Stimulated activated CD8-positive, alpha-beta memory T cell treated with anti-CD3 and anti-CD28 coated beads, Interleukin-4, amount 100 ng/mL, for 1 hour (primary cell): ENCODE measurements at regions not wholly inside any gene's neighbourhood (a gene's known extent, or its start where the extent isn't known, plus 50 kb on each side); places are given as distances from the start of the nearest gene placed in this dataset.

Experiments
- DNase-seq, 2 donors: peaks; one replicate each; pipeline ENCODE4 v3.0.0-alpha.2; 2020; ENCODE audit warnings: low read depth in 2 of 2, low spot score in 1 of 2

DNA sequence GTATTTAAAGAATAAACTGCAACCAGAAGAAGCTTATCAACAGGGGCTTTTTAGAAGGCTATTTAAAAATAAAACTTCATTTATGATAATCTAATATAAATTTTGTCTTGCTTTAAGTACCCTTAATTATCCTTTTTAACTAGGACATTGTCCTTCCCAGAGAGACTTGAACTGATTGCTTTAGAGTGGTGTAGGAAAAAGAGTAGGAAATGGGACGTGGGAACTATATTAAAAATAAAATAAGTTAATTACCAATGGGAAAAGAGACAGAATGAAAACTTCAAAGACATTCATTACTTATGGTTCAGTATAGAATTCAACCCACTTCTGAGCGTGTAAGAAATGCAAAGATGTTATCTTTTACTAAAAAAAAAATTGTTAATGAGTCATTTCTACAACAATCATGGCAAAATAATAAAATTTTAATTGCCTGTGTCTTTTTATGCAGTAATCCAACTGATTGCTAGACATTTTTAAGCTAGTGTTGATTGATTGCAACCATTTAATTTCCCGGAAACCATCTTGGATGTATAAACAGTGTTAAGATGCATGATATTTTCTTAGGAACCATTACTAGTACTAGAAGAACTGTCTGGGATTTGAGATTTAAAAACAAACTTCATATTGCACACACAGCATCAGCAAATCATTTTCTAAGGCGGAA lies 298.8 kb upstream of the UMPS start:
- DNase-seq = no peak

DNA sequence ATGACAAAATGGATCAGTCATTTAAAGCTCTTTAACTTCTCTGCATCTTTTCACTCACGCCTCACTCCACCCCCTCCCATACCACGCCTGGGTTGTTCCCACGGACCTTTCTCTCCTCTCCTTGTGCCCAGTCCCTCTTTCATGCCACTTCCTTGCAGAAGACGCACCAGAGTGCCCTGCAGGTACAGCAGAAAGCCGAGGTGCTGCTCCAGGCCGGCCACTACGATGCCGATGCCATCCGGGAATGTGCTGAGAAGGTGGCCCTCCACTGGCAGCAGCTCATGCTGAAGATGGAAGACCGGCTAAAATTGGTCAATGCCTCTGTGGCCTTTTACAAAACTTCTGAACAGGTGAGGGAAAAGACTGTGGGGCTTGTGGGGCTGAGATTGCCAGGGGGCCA lies 296.1 kb upstream of the UMPS start:
- DNase-seq = no peak

DNA sequence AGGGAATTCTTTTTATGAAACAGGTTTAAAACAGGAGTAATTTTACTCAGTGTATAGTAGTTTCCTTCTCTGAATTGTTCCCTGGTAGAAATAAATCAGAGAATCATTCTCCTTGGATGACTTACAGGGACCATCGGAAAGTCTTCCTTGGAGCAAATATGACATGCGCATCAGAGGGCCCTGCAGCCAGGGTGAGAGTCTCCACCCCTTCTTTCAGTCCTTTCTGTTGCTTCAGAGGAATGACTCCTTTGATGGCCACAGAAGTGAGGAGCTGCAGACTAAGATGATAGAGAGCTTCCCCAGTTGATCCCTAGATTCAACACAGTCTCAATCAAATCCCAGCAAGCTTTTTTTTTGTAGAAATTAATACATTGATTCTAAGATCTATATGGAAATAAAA lies 294.8 kb upstream of the UMPS start:
- no peak for DNase-seq

DNA sequence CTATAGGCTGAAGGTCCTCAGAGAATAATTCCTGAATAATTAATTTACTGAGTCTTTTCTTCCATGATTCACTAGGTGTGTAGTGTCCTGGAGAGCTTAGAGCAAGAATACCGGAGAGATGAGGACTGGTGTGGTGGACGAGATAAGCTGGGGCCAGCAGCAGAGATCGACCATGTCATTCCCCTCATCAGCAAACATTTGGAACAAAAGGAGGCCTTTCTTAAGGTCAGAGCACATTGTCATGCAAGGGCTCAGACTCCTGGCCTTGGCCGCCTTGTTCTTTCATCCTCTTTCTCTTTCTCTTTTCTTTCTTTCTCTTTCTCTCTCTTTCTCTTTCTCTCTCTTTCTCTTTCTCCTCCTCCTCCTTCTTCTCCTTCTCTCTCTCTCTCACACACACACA lies 291.4 kb upstream of the UMPS start:
- DNase-seq = no peak

DNA sequence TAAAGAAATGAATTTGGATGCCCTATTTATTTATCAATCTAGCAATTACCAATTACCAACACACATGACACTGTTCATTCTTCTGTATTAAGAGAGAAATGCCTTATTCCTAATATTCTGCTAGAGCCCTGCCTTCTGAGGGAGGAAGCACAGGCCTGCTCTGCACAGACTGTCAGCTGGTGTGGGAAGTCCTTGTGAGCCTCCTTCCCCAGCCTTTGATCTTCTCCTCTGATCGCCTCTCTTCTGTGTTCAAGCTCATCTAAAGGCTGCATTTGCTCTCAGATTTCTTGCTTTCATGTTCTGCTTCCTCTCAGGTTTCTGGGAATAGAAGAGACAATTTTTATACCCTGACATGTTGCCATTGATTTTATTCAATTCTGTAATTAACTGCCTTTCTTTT lies 290.6 kb upstream of the UMPS start:
- no peak for DNase-seq

DNA sequence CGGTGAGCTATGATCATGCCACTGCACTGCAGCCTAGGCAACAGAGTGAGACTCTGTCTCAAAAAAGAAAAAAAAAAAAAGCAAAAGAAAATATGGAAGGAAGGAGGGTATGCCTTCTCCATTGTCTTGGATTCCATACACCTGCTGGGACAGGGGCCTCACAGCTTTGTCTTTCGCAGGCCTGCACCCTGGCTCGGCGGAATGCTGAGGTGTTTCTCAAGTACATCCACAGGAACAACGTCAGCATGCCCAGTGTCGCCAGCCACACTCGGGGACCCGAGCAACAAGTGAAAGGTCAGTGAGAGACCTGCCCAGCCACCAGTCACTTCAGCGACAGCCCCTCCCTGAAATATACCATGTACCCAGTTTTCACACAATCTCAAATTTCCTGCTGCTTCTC lies 288.5 kb upstream of the UMPS start:
- DNase-seq = no peak

DNA sequence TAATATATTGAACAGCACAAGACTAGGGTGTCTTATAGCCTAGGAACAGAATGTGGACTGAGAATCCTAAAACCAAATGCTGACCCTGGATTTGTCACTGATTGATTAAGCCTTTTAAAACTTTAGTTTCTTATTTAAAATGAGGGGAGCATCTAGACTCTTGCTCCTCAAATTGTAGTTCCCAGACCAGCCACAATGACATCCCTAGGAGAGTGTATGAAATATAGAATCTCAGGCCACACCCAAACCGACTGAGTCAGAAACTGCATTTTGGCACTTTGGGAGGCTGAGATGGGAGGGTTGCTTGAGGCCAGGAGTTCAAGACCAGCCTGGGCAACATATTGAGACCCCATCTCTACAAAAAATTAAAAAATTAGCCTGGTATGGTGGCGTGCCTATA lies 287.8 kb upstream of the UMPS start:
- no peak for DNase-seq

DNA sequence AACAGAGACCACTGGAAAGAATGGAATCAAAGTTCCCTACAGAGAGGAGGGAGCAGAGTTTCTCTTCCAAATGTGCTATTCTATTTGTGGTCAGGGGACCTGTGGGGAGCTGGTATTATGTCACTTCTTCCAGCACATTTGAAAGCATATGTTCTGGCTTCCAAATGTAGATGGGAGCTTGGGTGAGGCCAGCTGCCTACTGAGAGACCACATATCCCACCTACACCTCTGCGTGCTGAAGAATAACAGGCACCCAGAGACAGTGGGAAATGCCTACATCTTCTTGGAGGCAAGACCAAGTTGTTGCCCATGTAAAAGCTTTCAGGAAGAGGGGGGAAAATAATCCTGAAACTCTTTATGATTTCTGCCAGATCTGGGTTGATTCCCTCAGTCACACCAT lies 286.8 kb upstream of the UMPS start:
- no peak for DNase-seq

DNA sequence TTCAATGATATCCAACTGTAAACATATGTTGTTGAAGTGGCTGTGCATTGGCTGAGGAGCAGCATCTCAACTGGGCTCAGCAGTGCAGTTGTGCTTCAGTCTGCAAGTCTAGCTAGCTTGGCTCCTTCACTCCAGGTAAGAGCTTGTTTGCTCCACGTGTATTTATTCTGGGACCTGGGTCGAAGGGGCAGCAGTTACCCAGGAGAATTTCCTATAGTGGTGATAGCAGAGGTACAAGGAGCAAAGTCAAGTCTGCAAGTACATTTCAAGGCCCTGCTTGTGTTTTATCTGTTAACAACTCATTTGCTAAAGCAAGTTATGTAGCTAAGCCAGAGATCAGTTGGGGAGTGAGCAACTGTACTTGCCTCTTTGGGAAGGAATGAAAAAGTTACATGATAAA lies 286.2 kb upstream of the UMPS start:
- DNase-seq = no peak

DNA sequence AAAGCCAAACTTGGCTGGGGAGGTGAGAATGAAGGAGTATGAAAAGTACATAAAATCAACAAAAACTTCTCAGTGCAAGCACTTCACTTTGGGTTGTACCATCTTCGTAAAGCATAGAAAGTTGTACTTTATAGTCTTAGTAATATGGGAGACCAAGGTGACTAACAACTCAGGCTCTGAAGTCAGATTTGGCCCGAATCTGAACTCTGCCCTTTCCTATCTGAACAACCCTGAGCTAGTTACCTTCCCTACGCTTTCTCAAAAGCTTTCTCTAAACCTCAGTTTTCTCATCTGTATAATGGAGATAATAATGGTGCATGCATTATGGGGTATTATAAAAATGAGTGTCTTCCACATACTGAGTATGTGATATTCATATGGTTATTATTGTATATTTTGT lies 285.4 kb upstream of the UMPS start:
- DNase-seq = no peak

DNA sequence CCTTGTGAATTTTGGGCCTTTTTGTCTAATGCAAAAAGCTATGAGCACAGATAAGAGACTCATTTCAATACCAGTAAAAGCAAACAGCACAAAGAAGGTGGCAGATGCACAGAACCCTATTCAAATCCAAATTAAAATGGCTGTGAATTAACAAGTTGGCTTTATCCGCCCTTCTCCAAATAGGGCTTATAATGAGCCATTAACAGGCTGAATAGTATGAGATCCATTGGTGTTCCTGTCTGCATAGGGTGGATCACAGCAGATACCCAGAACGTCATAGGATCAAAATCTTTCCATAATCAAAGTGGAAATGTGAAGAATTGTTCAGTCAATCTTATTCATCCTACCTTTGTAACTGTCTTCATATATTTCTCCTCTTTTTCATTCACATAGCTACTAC lies 282.4 kb upstream of the UMPS start:
- DNase-seq = no peak

DNA sequence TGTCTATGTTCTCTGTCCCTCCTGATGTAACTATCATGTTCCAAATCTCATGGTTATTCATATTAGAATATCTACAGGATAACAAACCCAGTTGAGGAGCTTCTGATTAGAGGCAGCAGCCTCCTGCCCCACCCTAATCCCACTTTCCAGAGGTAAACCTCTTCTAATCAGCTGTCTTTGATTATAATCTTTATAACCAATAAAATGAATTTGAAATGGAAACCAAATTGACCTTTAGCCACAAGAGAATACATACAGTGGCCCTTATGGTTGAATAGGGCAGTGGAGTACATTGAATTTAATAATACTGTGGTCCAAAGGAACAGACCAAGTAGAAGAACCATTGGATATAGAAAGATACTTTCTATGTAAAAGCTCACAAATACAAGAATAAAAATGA lies 281.3 kb upstream of the UMPS start:
- DNase-seq = no peak

DNA sequence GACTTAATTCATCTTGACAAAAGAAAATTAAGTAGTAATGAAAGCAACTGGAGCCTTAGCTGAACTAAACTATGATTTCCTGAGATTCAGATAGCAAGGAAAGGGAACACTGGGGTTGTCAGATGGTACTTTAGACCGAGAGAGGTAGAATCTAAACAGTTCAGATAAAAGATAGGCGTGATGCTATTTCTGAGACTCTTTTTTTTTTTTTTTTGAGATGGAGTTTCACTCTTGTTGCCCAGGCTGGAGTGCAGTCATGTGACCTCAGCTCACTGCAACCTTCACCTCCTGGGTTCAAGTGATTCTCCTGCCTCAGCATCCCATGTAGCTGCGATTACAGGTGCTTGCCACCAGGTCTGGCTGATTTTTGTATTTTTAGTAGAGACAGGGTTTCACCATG lies 279.9 kb upstream of the UMPS start:
- no peak for DNase-seq

DNA sequence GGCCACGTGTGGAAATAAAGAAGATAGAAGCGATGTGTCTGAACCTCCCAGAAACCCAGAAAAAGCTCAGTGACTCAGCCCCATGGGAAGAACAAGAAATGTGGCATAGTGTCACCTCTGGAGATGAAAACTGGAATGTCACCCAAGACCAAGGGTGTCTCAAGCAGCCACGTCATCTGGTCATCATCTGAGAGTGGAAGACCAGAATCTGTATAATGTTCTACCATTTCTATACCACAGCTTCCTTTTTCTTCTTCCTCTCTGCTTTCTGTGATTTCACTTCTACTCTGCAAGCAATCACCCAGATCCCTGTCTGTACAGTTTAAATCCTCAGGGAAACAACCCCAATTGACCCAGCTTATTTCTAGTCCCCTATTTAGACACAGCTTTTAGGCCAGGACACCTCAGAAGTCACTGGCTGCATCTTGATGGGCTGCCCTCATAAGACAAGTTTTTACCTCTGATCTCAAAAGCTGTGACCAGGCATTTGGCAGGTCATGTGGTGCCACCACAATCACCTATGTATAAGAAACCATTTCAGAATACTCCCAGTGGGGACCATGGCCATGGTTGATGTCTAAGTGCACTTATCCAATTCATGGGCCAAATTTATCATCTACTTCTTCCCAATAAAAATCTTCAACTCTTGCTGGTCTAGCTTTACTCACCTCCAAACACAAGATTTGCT lies 278.5 kb upstream of the UMPS start:
- DNase-seq = no peak

DNA sequence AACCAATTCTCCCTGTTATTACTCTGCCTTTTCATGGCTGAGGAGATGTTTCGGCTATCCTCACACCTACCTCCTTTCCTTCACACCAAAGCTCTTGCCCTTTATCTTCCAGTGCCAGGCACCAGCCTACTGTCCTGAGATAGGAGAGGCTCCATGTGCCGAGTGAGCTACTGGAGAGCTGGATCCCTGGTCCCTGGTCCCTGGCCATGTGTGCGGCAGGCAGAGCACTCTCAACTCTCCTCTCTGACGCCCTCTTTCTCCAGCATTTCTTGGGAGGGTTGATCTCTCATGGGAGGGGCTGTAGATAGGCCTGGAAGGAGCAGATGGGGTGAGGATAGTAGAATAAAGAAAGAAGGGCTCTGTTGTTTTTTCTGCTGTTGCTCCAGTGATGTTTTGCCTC lies 277.1 kb upstream of the UMPS start:
- DNase-seq = no peak

DNA sequence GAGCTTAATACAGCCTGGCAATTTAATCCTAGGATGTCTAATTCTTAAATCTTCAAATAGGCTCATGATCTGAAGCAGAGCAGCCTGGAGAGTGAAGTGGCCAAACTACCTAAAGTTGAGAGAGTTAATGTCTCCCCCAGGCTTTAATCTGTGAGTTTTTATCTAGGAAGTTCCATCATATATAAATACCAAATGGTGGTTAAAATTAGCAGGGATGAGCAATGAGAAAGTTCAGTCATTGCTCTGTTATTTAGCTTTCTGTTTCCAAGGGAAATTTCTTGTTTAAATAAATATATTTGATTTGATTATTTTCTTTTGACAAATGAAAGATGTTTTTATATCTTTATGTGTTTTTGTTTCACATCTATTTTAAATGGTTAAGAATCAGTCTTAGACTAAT lies 274.4 kb upstream of the UMPS start:
- no peak for DNase-seq

DNA sequence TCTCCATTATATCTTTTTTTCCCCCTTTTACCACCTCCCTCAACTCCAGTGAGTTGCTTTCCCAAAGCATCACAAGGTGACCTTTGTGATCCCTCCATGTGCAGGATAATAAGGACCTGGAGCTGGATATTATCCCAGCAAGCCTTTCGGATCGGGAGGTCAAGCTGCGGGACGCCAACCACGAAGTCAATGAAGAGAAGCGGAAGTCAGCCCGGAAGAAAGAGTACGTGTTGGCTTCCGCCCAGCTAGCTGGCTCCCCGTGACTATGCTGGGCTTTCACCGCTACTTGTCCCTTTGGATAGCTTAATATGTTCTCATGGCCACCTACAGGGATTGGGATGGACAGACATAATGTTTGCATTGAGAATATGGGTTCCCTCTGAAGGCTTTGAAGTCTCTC lies 273.7 kb upstream of the UMPS start:
- no peak for DNase-seq

DNA sequence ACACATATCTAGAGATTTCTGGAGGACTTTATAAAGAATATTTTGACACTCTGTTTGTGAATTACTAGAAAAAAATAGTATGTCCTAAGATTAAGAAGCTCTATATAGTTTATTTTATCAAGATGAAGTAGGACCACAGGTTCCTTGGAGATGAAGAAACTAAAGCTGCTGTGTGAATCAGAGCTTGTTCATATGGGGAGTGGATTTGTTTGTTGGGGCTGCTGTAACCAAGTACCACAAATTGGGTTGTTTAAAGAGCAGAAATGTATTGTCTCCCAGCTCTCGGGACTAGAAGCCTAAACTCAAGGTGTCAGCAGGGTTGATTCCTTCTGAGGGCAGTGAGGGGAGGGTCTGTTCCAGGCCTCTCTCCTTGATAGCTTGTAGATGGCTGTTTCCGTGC lies 270.6 kb upstream of the UMPS start:
- DNase-seq = no peak

DNA sequence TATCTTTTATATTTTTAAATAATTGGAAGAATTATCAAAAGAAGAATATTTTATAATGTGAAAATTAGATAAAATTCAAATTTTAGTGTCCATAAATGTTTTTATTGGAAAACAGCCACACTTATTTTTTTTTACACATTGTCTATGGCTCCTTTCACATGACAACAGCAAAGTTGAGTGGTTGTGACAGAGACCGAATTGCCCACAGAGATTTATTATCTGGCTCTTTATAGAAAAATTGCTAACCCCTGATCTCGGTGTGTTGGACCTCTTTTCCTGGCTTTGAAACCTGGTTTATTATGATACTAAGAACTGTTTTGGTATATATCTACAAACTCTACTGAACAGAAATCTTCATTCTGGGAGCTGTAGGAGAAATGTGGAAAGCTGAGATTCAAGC lies 269.1 kb upstream of the UMPS start:
- DNase-seq = no peak

DNA sequence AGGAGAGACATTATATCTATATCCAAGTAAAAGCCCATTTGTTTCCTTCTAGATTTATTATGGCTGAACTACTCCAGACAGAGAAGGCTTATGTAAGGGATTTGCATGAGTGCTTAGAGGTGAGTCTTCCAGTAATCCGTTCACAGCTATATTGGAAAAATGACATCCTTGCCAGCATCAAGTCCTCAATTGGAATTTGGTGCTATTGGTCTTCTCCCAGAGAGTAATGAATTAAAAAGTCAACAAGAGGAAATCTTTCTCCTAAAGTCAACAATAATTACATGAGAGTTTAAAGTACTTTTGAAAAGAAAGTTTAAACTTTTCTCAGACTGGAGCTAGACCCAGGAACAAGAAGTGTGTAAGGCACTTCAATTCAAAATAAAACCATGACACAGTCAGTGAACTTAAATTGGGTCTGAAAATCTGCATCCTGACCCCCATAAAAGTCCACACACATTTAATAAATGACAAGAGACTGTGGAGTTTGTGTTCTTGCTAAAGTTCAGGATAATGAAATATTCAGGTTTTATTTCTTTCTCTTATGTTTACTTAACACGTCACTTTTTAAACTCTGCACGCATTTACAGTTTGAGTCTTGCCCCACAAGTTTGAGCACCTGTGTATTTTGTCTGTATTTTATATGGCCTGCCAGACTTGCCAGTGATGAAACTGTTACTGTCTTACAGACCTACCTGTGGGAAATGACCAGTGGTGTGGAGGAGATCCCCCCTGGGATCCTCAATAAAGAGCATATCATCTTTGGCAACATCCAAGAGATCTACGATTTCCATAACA lies 268.2 kb upstream of the UMPS start:
- DNase-seq = no peak

DNA sequence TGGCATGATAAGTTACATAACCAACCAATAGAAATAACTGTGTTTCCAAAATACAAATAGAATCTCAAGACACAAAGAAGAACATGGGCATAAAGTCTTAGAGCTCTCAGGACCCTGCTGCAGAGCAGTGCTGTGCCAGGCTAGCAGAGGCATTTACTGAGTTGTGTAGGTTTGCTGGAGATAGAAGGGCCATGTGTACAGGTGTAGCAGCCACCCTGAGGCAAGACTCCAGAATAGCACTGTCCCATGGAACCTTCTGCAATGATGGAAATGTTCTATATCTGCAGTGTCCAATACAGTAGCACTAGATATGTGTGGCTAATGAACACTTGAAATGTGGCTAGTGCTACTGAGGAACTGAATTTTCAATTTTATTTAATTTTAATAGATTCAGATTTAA lies 267.0 kb upstream of the UMPS start:
- DNase-seq = no peak
